ENCODE measurements at regions not wholly inside any gene's neighbourhood (a gene's known extent, or its start where the extent isn't known, plus 50 kb on each side); places are given as distances from the start of the nearest gene placed in this dataset.

GRCh38 chr5:171706736-171707441 lies 78.7 kb upstream of the SMIM23 start:
- Histone ChIP-seq H2AFZ (ENCODE audit: low read depth, low read length) (no peak overlapping the region), H3K4me3 (ENCODE audit: low read length) (no peak overlapping the region), H3K4me1 (ENCODE audit: insufficient read depth, low read length) (peaks cover 18% of the 10 kb centered on the region), H3K27me3 (ENCODE audit: insufficient read depth, low read length) (no peaks in the 10 kb centered on the region), H3K9me3 (ENCODE audit: low read length) (peaks cover 2% of the 10 kb centered on the region), H3K36me3 (ENCODE audit: insufficient read depth, low read length) (no peaks in the 10 kb centered on the region)

GRCh38 chr5:171707442-171707792 lies 78.2 kb upstream of the SMIM23 start:
- Histone ChIP-seq H3K4me3 (ENCODE audit: low read length) (no peak overlapping the region), H3K4me1 (ENCODE audit: insufficient read depth, low read length) (peaks cover 18% of the 10 kb centered on the region), H3K27me3 (ENCODE audit: insufficient read depth, low read length) (no peaks in the 10 kb centered on the region), H2AFZ (ENCODE audit: low read depth, low read length) (no peak overlapping the region), H3K36me3 (ENCODE audit: insufficient read depth, low read length) (no peaks in the 10 kb centered on the region), H3K9me3 (ENCODE audit: low read length) (peaks cover 2% of the 10 kb centered on the region)

- Histone ChIP-seq H3K27me3 (ENCODE audit: insufficient read depth, low read length) (no peaks in the 10 kb centered on the region), H3K9me3 (ENCODE audit: low read length) (peaks cover 2% of the 10 kb centered on the region), H3K4me3 (ENCODE audit: low read length) (no peak overlapping the region), H2AFZ (ENCODE audit: low read depth, low read length) (no peak overlapping the region), H3K36me3 (ENCODE audit: insufficient read depth, low read length) (no peaks in the 10 kb centered on the region), H3K4me1 (ENCODE audit: insufficient read depth, low read length) (peaks cover 18% of the 10 kb centered on the region)
These were observed 75.7 kb upstream of the SMIM23 start for GRCh38 chr5:171709930-171710329.

- peaks cover 18% of the 10 kb centered on the region for H3K4me1 ChIP-seq (ENCODE audit: insufficient read depth, low read length)
- H2AFZ ChIP-seq (ENCODE audit: low read depth, low read length), result no peak overlapping the region
- peaks cover 2% of the 10 kb centered on the region for H3K9me3 ChIP-seq (ENCODE audit: low read length)
- H3K4me3 ChIP-seq (ENCODE audit: low read length), result no peak overlapping the region
- no peaks in the 10 kb centered on the region for H3K27me3 ChIP-seq (ENCODE audit: insufficient read depth, low read length)
- no peaks in the 10 kb centered on the region for H3K36me3 ChIP-seq (ENCODE audit: insufficient read depth, low read length)
These were observed 75.1 kb upstream of the SMIM23 start for GRCh38 chr5:171710451-171711024.

GRCh38 chr5:171711571-171711970 lies 74.0 kb upstream of the SMIM23 start:
- no peaks in the 10 kb centered on the region for H3K36me3 ChIP-seq (ENCODE audit: insufficient read depth, low read length)
- peaks cover 12% of the 10 kb centered on the region for H3K4me1 ChIP-seq (ENCODE audit: insufficient read depth, low read length)
- H3K9me3 ChIP-seq (ENCODE audit: low read length), result peaks cover 2% of the 10 kb centered on the region
- H2AFZ ChIP-seq (ENCODE audit: low read depth, low read length), result no peak overlapping the region
- no peak overlapping the region for H3K4me3 ChIP-seq (ENCODE audit: low read length)
- H3K27me3 ChIP-seq (ENCODE audit: insufficient read depth, low read length), result no peaks in the 10 kb centered on the region

GRCh38 chr5:171712616-171713015 lies 73.0 kb upstream of the SMIM23 start:
- Histone ChIP-seq H2AFZ (ENCODE audit: low read depth, low read length) (no peak overlapping the region), H3K9me3 (ENCODE audit: low read length) (no peaks in the 10 kb centered on the region), H3K4me3 (ENCODE audit: low read length) (no peak overlapping the region), H3K27me3 (ENCODE audit: insufficient read depth, low read length) (no peaks in the 10 kb centered on the region), H3K36me3 (ENCODE audit: insufficient read depth, low read length) (no peaks in the 10 kb centered on the region), H3K4me1 (ENCODE audit: insufficient read depth, low read length) (peaks cover 12% of the 10 kb centered on the region)

- Histone ChIP-seq H3K4me3 (ENCODE audit: low read length) (no peak overlapping the region), H2AFZ (ENCODE audit: low read depth, low read length) (no peak overlapping the region), H3K9me3 (ENCODE audit: low read length) (no peaks in the 10 kb centered on the region), H3K36me3 (ENCODE audit: insufficient read depth, low read length) (no peaks in the 10 kb centered on the region), H3K27me3 (ENCODE audit: insufficient read depth, low read length) (no peaks in the 10 kb centered on the region), H3K4me1 (ENCODE audit: insufficient read depth, low read length) (peaks cover 12% of the 10 kb centered on the region)
These were observed 72.5 kb upstream of the SMIM23 start for GRCh38 chr5:171713152-171713551.

- H3K27me3 ChIP-seq (ENCODE audit: insufficient read depth, low read length), result no peaks in the 10 kb centered on the region
- no peaks in the 10 kb centered on the region for H3K36me3 ChIP-seq (ENCODE audit: insufficient read depth, low read length)
- H3K4me1 ChIP-seq (ENCODE audit: insufficient read depth, low read length), result peaks cover 12% of the 10 kb centered on the region
- H3K9me3 ChIP-seq (ENCODE audit: low read length), result no peaks in the 10 kb centered on the region
- no peak overlapping the region for H3K4me3 ChIP-seq (ENCODE audit: low read length)
- no peak overlapping the region for H2AFZ ChIP-seq (ENCODE audit: low read depth, low read length)
These were observed 71.4 kb upstream of the SMIM23 start for GRCh38 chr5:171714261-171714660.

- Histone ChIP-seq H3K27me3 (ENCODE audit: insufficient read depth, low read length) (no peaks in the 10 kb centered on the region), H2AFZ (ENCODE audit: low read depth, low read length) (no peak overlapping the region), H3K4me1 (ENCODE audit: insufficient read depth, low read length) (peaks cover 10% of the 10 kb centered on the region), H3K9me3 (ENCODE audit: low read length) (no peaks in the 10 kb centered on the region), H3K4me3 (ENCODE audit: low read length) (no peak overlapping the region), H3K36me3 (ENCODE audit: insufficient read depth, low read length) (no peaks in the 10 kb centered on the region)
These were observed 70.8 kb upstream of the SMIM23 start for GRCh38 chr5:171714851-171715250.

- no peaks in the 10 kb centered on the region for H3K27me3 ChIP-seq (ENCODE audit: insufficient read depth, low read length)
- H3K9me3 ChIP-seq (ENCODE audit: low read length), result no peaks in the 10 kb centered on the region
- peaks cover 4% of the 10 kb centered on the region for H3K4me1 ChIP-seq (ENCODE audit: insufficient read depth, low read length)
- H3K4me3 ChIP-seq (ENCODE audit: low read length), result no peak overlapping the region
- no peaks in the 10 kb centered on the region for H3K36me3 ChIP-seq (ENCODE audit: insufficient read depth, low read length)
- no peak overlapping the region for H2AFZ ChIP-seq (ENCODE audit: low read depth, low read length)
These were observed 70.1 kb upstream of the SMIM23 start for GRCh38 chr5:171715551-171715950.

GRCh38 chr5:171720086-171720485 lies 65.5 kb upstream of the SMIM23 start:
- no peaks in the 10 kb centered on the region for H3K9me3 ChIP-seq (ENCODE audit: low read length)
- H3K27me3 ChIP-seq (ENCODE audit: insufficient read depth, low read length), result no peaks in the 10 kb centered on the region
- no peak overlapping the region for H2AFZ ChIP-seq (ENCODE audit: low read depth, low read length)
- no peaks in the 10 kb centered on the region for H3K36me3 ChIP-seq (ENCODE audit: insufficient read depth, low read length)
- no peak overlapping the region for H3K4me3 ChIP-seq (ENCODE audit: low read length)
- no peaks in the 10 kb centered on the region for H3K4me1 ChIP-seq (ENCODE audit: insufficient read depth, low read length)

GRCh38 chr5:171721464-171721863 lies 64.2 kb upstream of the SMIM23 start:
- Histone ChIP-seq H3K36me3 (ENCODE audit: insufficient read depth, low read length) (no peaks in the 10 kb centered on the region), H3K9me3 (ENCODE audit: low read length) (no peaks in the 10 kb centered on the region), H3K4me3 (ENCODE audit: low read length) (no peak overlapping the region), H3K4me1 (ENCODE audit: insufficient read depth, low read length) (no peaks in the 10 kb centered on the region), H2AFZ (ENCODE audit: low read depth, low read length) (no peak overlapping the region), H3K27me3 (ENCODE audit: insufficient read depth, low read length) (no peaks in the 10 kb centered on the region)

GRCh38 chr5:171724468-171725204 lies 61.0 kb upstream of the SMIM23 start:
- no peaks in the 10 kb centered on the region for H3K36me3 ChIP-seq (ENCODE audit: insufficient read depth, low read length)
- H3K27me3 ChIP-seq (ENCODE audit: insufficient read depth, low read length), result no peaks in the 10 kb centered on the region
- no peak overlapping the region for H3K4me3 ChIP-seq (ENCODE audit: low read length)
- no peaks in the 10 kb centered on the region for H3K4me1 ChIP-seq (ENCODE audit: insufficient read depth, low read length)
- H2AFZ ChIP-seq (ENCODE audit: low read depth, low read length), result no peak overlapping the region
- no peaks in the 10 kb centered on the region for H3K9me3 ChIP-seq (ENCODE audit: low read length)
